Adrenal gland (tissue), 5 donors: ENCODE measurements at regions not wholly inside any gene's neighbourhood (a gene's known extent, or its start where the extent isn't known, plus 50 kb on each side); places are given as distances from the start of the nearest gene placed in this dataset.

Experiments
- CTCF ChIP-seq, 6 experiments: fragments of 450-650 bp in 4 of 6; fragments of 200-600 bp in 2 of 6; sonication (generic) in 1 of 6; IDR thresholded peaks; 1 replicate in 5 of 6; 2 replicates in 1 of 6; pipeline versions ENCODE4 v1.5.1 to v1.8.0; 2016 to 2021; ENCODE audit warnings: antibody characterized with exemption in 6 of 6, mild to moderate bottlenecking in 2 of 6, moderate library complexity in 1 of 6
- POLR2A ChIP-seq, 2 donors: fragments of 450-650 bp; IDR thresholded peaks; one replicate each; pipeline ENCODE4 v1.6.1; 2017; ENCODE audit warnings: antibody characterized with exemption in 2 of 2, mild to moderate bottlenecking in 2 of 2, moderate library complexity in 1 of 2
- donor health status: DM: no; HTN: no; CAD: no.

- no peak for TF ChIP-seq CTCF (IDR thresholded peaks at IDR 0.05)
- TF ChIP-seq POLR2A (IDR thresholded peaks at IDR 0.05), result no peak
These were observed 354.3 kb downstream of the SRGAP2C start for GRCh38 chr1:121538943-121539575.
